Coronary artery (tissue), 2 donors: ENCODE measurements at regions not wholly inside any gene's neighbourhood (a gene's known extent, or its start where the extent isn't known, plus 50 kb on each side); places are given as distances from the start of the nearest gene placed in this dataset.

Source experiments
- DNase-seq: peaks from one replicate; pipeline ENCODE4 v3.0.0-alpha.2; 2017; ENCODE audit warnings: low spot score
- H3K27ac ChIP-seq, 2 donors: fragments of 200-600 bp; sonication (generic); one replicate each; pipeline ENCODE4 v1.5.1; 2016 to 2019
- H3K4me3 ChIP-seq: fragments of 200-600 bp; sonication (generic); 2 replicates; pipeline ENCODE4 v1.5.1; 2016; ENCODE audit warnings: mild to moderate bottlenecking, moderate library complexity
- TF ChIP-seq, protein P1 (sequence below): fragments of 200-600 bp; sonication (generic); IDR thresholded peaks from one replicate; pipeline ENCODE4 v1.5.1; 2019; ENCODE audit warnings: antibody characterized with exemption

DNA sequence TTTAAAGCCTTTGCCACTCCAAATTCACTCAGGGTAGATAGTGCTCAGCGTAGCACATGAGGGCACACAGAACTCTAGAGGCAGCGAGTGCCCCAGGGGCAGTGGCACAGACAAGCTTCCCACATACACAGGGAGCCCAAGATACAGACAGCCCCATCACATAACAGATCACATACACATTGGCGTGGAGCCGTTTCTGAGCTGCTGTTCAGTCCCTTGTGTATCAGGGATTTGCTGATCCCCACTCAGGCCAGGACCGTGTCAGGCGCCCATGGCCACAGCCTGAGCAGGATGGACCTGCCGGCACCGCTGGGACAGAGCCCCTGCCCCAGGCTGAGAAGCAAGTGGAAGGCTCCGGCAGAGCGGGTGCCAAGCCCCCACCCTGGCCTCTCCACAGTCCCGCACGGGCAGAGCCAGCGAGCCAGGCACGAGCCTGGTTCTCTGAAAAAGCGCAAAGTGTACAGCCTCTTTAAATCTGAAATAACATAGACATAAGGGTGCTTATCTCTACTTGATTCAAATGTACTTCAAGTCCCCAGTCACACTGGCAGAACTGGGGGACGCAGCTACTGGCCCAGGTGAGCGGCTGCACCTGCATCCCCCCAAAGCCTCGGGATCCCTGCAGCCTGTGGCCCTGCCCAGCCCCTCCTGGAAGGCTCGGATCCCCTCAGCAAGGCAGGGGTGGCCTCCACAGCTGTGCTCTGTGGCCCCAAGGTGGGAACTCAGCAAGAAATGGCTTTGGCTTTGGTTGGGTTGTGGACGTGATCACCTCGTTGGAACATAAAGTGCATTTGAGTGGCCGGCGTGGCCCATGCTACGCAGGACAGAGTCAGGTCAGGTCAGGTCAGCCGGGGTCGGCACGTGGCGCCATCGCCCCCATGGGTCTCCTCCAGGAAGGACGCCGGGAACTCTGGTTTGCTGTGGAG lies 231.3 kb downstream of the ERMARD start:
- DNase-seq, result no peak

DNA sequence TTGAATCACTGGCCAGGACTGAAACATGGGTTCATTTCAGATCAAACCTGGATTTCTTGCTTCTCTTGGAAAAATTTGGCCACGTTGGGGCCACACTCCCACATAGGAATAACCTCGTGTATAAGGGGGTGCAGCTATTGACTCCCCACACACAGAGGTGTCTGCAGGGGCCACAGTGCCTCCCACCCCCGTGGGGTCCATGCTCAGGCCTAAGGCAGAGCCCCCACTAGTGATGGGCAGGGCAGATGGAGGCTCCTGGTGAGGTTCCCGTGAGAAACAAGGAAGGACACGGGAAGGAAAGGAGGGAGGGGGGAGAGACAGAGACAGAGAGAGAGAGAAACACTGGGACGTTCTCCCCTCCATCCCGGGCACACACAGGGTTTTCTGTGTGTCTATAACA lies 230.5 kb downstream of the ERMARD start:
- TF ChIP-seq, protein P1, sequence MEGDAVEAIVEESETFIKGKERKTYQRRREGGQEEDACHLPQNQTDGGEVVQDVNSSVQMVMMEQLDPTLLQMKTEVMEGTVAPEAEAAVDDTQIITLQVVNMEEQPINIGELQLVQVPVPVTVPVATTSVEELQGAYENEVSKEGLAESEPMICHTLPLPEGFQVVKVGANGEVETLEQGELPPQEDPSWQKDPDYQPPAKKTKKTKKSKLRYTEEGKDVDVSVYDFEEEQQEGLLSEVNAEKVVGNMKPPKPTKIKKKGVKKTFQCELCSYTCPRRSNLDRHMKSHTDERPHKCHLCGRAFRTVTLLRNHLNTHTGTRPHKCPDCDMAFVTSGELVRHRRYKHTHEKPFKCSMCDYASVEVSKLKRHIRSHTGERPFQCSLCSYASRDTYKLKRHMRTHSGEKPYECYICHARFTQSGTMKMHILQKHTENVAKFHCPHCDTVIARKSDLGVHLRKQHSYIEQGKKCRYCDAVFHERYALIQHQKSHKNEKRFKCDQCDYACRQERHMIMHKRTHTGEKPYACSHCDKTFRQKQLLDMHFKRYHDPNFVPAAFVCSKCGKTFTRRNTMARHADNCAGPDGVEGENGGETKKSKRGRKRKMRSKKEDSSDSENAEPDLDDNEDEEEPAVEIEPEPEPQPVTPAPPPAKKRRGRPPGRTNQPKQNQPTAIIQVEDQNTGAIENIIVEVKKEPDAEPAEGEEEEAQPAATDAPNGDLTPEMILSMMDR, result no peak
- Histone ChIP-seq H3K27ac (no peak overlapping the region), H3K4me3 (no peak overlapping the region)
- no peak for DNase-seq

More for the DNA sequence above, 231.3 kb downstream of the ERMARD start:
- H3K4me3 ChIP-seq, result no peak overlapping the region
- H3K27ac ChIP-seq, result no peak overlapping the region
- TF ChIP-seq, protein P1, result no peak

DNA sequence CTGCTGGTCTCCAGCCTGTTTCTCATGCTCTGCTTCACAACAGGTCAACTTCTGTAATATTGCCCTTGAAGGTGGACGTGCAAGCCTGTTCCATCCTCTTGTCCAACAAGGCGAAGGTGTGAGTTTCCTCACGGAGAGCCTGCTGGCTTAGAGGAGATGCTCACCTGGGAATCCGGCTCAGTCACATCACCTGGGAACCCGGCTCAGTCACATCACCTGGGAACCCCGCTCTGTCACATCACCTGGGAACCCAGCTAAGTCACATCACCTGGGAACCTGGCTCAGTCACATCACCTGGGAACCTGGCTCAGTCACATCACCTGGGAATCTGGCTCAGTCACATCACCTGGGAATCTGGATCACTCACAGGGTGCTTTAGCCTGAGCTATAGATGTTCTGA lies 230.1 kb downstream of the ERMARD start:
- TF ChIP-seq, protein P1, result no peak
- Histone ChIP-seq H3K27ac (no peak overlapping the region), H3K4me3 (no peak overlapping the region)
- no peak for DNase-seq

DNA sequence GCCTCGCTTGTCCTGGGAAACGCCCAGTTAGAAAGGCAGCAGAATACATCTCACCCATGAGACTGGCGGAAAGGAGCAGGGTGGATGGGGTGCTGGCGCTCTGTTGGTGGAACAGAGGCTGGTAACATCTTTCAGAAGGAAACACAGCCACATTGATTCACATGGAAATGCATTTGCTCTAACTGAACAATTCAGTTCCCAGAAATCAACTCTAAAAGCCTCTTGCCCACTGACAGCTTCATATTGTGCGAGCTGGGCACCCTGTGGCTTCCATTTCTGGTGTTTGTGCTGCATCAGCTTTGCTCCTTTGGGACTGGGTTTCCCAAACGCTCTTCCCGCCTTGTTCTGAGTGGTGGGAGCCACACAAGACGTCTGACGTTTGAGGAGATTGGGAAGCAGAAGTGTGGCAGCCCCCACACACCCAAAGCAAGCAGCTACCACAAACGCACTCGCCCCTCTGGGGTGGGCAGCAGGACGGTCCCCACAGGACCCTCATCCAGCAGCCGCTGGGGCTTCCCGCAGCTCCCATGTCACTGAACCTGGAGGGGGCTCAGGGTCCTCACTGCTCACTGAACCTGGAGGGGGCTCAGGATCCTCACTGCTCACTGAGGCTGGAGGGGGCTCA lies 229.5 kb downstream of the ERMARD start:
- TF ChIP-seq, protein P1, result no peak
- no peak overlapping the region for H3K27ac ChIP-seq
- H3K4me3 ChIP-seq, result no peak overlapping the region
- DNase-seq, result no peak

DNA sequence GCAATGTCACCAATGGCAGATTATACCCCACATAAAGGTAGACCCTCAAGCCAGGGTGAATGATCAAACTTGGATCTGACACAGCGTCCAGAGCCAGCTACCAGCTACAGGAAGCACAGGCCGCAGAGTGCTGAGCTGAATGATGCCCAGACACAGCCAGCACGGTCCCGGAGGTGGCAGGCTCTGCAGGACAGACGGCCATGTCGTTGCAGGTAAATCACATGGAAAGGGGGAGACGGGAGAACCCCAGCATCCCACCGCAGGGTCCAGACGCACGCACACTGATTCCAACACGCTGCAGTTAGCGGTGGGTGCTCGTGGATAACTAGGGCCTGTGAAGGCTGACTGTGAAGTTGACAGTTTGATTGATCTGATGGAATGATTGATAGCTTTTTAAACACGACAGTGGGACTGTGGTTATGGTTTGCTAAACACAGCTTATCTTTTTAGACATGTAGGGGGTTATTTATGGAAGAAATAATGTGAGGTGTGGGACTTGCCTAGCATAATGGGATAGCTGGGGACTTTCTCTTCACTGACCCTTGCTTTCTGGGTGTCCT lies 228.5 kb downstream of the ERMARD start:
- no peak for DNase-seq
- no peak overlapping the region for H3K4me3 ChIP-seq
- H3K27ac ChIP-seq, result no peak overlapping the region
- TF ChIP-seq, protein P1, result no peak

DNA sequence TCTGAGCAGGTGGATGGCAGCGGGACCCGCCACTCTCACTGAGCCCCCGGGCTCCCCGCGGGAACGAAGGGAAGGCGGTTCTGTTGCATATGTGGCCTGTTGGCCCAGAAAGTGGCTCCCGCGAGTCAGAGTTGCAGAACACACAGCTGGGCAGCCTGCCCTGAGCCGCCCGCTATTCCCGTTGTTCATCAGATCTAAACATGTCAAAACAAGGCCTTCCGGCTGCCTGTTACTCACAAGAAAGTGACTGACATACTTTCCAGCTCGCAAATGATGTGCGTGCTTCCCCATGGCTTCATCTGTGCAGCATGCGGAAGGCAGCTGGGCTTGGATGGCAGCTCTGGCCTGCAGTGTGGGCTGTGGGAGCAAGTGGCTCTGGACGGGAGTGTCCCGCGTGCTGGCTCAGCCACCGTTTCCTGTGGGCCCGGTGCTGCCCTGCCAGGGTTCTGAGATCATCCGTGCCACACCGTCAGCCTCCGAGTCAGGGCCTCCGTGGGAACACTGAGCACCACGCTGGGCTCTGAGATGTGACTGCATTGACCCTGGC lies 227.3 kb downstream of the ERMARD start:
- DNase-seq, result no peak
- Histone ChIP-seq H3K4me3 (no peak overlapping the region), H3K27ac (no peak overlapping the region)
- TF ChIP-seq, protein P1, result no peak
